HEK293T (cell line): ENCODE measurements at regions not wholly inside any gene's neighbourhood (a gene's known extent, or its start where the extent isn't known, plus 50 kb on each side); places are given as distances from the start of the nearest gene placed in this dataset.

Experiments
- FOXA1 ChIP-seq: fragments of 450-650 bp; IDR thresholded peaks from 2 replicates; pipeline ENCODE4 v1.6.1; 2016; ENCODE audit warnings: mild to moderate bottlenecking
- L3MBTL2 ChIP-seq: fragments of 450-650 bp; conservative IDR thresholded peaks from 2 replicates; pipeline ENCODE4 v1.6.1; 2016; ENCODE audit warnings: mild to moderate bottlenecking
- LEF1 ChIP-seq: fragments of 450-650 bp; IDR thresholded peaks from 2 replicates; pipeline ENCODE4 v1.6.1; 2017; ENCODE audit warnings: mild to moderate bottlenecking, borderline replicate concordance

- no peak for TF ChIP-seq LEF1
- no peak for TF ChIP-seq FOXA1
- TF ChIP-seq L3MBTL2, result no peak
These were observed 107.7 kb upstream of the MEIS1 start for GRCh38 chr2:66327066-66327740.
